ENCODE measurements at regions not wholly inside any gene's neighbourhood (a gene's known extent, or its start where the extent isn't known, plus 50 kb on each side); places are given as distances from the start of the nearest gene placed in this dataset.

DNA sequence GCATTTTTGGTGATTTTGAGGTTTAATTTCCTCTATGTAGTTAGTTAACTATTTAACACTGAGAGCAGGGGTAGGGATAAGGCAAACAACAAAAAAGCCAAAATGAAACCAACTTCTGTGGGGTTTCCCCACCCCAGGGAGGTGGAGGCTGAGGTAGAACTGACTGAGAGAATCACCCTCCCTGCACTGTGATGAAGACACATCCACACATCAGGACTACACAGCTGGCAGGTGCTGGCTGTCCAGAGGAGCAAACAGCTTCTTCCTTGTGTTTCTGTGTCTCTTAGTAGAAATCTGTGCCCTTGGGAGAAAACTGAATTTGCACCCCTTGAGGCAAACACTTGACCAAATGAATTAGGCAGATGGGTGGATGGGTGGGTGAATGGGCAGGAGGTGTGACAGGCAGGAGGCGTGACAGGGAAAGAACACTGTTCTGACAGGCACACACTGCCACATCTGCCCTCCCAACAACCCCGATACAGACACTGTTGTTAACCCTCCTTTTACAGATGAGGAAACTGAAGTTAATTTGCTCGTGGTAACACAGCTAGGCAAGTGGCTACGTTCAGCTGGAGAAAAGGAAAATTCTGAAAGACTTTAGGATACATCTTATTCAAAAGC is 62.9 kb upstream of the AMZ2 start:
- no peak overlapping the region for H3K56ac ChIP-seq (ENCODE audit: insufficient read length, low read depth, low read length)
- no peak overlapping the region; the same call in 1 of the 2 replicates for H2BK15ac ChIP-seq (ENCODE audit: low read depth, low read length)
- WGBS (ENCODE audit: extremely low coverage, insufficient read length, low lambda C conversion rate), result no CpG with 5 or more reads among the region's 4 CpGs
- no peak overlapping the region for H2BK120ac ChIP-seq (ENCODE audit: low read depth, low read length, poor library complexity, severe bottlenecking)
- H3K79me2 ChIP-seq (ENCODE audit: insufficient read depth, low read length), result no peaks in the 10 kb centered on the region
- H3K23me2 ChIP-seq (ENCODE audit: insufficient read length, low read depth, low read length, poor library complexity, severe bottlenecking), result no peaks in the 10 kb centered on the region
- no peak overlapping the region for H4K8ac ChIP-seq (replicated peaks; ENCODE audit: insufficient read length, low read depth, low read length)
- TF ChIP-seq, protein P1, sequence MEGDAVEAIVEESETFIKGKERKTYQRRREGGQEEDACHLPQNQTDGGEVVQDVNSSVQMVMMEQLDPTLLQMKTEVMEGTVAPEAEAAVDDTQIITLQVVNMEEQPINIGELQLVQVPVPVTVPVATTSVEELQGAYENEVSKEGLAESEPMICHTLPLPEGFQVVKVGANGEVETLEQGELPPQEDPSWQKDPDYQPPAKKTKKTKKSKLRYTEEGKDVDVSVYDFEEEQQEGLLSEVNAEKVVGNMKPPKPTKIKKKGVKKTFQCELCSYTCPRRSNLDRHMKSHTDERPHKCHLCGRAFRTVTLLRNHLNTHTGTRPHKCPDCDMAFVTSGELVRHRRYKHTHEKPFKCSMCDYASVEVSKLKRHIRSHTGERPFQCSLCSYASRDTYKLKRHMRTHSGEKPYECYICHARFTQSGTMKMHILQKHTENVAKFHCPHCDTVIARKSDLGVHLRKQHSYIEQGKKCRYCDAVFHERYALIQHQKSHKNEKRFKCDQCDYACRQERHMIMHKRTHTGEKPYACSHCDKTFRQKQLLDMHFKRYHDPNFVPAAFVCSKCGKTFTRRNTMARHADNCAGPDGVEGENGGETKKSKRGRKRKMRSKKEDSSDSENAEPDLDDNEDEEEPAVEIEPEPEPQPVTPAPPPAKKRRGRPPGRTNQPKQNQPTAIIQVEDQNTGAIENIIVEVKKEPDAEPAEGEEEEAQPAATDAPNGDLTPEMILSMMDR (conservative IDR thresholded peaks at IDR 0.05), result no peak
- no peak for DNase-seq
- H3K4me1 ChIP-seq (ENCODE audit: insufficient read depth, low read length), result no peaks in the 10 kb centered on the region
- no peaks in the 10 kb centered on the region for H4K20me1 ChIP-seq (ENCODE audit: control insufficient read depth, insufficient read depth, insufficient read length)
- H3K9ac ChIP-seq (ENCODE audit: extremely low read depth, insufficient read length, low read length), result no peak overlapping the region
- no peak overlapping the region for H3K4me2 ChIP-seq (ENCODE audit: insufficient read depth, insufficient read length, low read length)
- H3K27ac Mint-ChIP-seq, result no peak overlapping the region
- H4K91ac ChIP-seq (ENCODE audit: insufficient read length, low read depth, low read length), result no peak overlapping the region
- no peak overlapping the region for H4K5ac ChIP-seq (ENCODE audit: insufficient read length, low read depth, low read length)
- no peak overlapping the region for H3K27ac ChIP-seq (ENCODE audit: insufficient read length, low read depth, low read length)
- no peak overlapping the region for H2AK5ac ChIP-seq (ENCODE audit: insufficient read length, low read length)
- H2BK12ac ChIP-seq (ENCODE audit: insufficient read length, low read depth, low read length), result no peak overlapping the region
- no peaks in the 10 kb centered on the region for H3K27me3 ChIP-seq (ENCODE audit: insufficient read depth, low read length)
- H3K27me3 Mint-ChIP-seq (ENCODE audit: low read depth), result peaks cover 5% of the 10 kb centered on the region
- H3K9me3 ChIP-seq (ENCODE audit: control insufficient read depth, low read depth, low read length), result no peaks in the 10 kb centered on the region
- no peak overlapping the region for H3K14ac ChIP-seq (ENCODE audit: insufficient read depth, low read length)
- no peak overlapping the region for H3T11ph ChIP-seq (ENCODE audit: low read length)
- H3K18ac ChIP-seq (ENCODE audit: insufficient read length, low read depth, low read length), result no peak overlapping the region
- no peak overlapping the region for H3K23ac ChIP-seq (ENCODE audit: insufficient read length, low read depth, low read length)
- no peak overlapping the region for H2BK5ac ChIP-seq (ENCODE audit: insufficient read length, low read length)
- peaks cover 8 to 11% of the 10 kb centered on the region in 2 experiments for H3K4me1 Mint-ChIP-seq
- no peak overlapping the region for H2AFZ ChIP-seq (ENCODE audit: low read length)
- H3K9me3 Mint-ChIP-seq, result no peaks in the 10 kb centered on the region; a peak in 1 of 5 replicates
- no peaks in the 10 kb centered on the region for H3K79me1 ChIP-seq (ENCODE audit: insufficient read depth, low read depth, low read length, poor library complexity, severe bottlenecking)
- H3K4ac ChIP-seq (ENCODE audit: low read depth, low read length), result no peak overlapping the region
- H2BK20ac ChIP-seq (ENCODE audit: low read depth, low read length, poor library complexity, severe bottlenecking), result no peak overlapping the region
- H3K36me3 Mint-ChIP-seq (ENCODE audit: insufficient read depth in 1 of 3, low read depth in 3 of 3), result no peaks in the 10 kb centered on the region
- no peak overlapping the region for H3K4me3 Mint-ChIP-seq

Data from H9 (cell line).